GM21717 (cell line): ENCODE measurements at regions not wholly inside any gene's neighbourhood (a gene's known extent, or its start where the extent isn't known, plus 50 kb on each side); places are given as distances from the start of the nearest gene placed in this dataset.
"Not testable (repeated sequence)": the region's sequence is repeated elsewhere in the genome, so short reads cannot be mapped to it uniquely, and the experiment has no call there.

Source experiments
- ATAC-seq: cut with Tn5 transposase; IDR thresholded peaks from one replicate; pipeline ENCODE4 v1.9.1; 2021; ENCODE audit warnings: mild to moderate bottlenecking, moderate library complexity; ENCODE audit not compliant: unreplicated experiment

- no peak for ATAC-seq
Observed at GRCh38 chr11:42669248-42669976, 642.4 kb upstream of the API5 start.

GRCh38 chr11:42674436-42674835 lies 637.4 kb upstream of the API5 start:
- ATAC-seq: no peak

DNA sequence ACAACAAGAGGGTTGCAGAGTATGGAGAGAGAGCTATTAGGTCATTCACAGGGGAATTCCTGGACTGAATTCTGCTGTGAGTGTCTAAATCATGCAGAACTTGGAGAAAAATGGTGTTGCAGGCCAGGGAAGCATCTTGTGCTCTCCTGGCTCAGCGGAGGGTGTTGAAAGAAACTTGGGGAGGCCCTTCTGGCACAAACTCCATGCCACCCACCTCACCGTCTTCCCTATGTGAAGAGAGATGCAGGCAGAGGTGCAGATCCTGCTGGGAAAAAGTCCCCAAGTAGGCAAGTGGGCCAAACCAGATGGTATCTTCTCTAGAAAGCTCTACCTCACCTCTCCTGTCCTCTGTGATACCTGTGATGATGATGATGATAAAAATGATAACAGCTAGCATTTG lies 604.3 kb upstream of the API5 start:
- no peak for ATAC-seq

- ATAC-seq: no peak
Observed at GRCh38 chr11:42709216-42709615, 602.6 kb upstream of the API5 start.

- ATAC-seq: no peak
Observed at GRCh38 chr11:42713279-42713678, 598.5 kb upstream of the API5 start.

DNA sequence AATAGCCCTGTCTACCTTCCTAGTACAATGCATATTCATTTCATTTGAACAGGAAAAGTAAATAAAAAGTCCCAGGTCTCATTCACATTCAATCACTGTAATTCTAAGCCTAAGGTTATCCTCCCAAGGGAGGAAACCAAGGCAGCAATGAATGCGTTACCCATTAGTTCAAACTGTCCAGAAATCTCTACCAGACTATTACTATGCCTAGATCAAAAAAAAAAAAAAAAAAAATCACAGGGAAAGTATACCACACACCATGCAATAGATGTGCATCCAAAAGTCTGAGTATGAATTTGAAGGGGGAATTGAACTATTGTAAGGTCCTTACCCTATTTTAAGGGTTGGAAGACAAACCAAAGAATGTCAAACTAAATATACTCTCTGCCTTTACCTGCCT lies 598.0 kb upstream of the API5 start:
- ATAC-seq: no peak

DNA sequence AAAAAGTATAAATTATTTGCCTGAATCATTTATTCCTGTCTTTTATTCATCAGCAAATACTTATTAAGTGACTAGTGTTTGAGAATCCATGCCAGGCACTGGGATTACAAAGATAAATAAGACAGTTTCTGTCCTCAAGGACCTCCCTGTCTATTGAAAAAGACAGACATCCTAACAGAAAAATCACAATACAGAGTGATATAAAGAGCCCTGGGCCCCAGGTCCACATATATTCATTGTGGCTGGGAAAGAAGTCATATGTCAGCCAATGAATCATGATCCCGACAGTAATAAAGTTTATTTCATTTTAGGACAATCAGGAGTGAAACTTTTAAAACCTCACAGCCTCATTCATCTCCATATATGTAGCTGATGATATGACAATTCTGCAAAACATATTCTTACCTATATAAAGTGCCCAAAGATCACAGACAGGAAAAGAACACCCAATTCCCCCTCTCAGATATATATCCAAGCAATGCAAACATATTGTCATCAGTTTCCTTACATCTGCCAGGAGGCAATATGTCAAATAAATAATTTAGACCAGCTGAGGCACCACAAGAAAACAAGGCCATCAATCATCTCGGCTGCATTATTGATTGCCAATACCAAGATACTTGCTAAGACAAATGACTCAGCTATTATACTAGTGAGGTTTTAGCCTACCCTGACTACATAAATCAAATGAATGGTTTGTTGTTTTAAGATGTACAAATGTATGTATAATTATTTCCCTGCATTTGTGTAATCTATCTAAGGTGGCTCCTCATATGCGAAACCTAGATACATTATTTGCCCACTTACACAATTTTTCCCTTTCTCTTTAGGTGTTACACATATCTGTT lies 590.9 kb upstream of the API5 start:
- ATAC-seq: no peak

DNA sequence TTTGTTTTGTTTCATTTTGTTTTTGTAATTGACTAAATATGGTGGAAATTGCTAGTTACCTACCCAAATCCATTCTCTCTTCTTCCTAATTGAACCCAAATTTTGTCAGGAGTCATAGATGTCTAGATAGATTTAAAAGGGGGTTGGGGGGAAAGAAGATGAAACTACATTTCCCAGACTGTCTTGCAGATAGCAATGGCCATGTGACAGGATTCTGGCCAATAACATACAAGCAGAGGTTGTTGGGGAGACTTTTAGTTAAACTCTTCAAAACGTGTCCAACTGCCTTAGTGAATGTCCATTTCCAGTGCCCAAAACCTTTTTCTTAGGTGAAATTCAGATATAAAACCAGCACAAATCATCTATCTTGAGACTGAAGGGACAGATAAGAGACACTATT lies 583.9 kb upstream of the API5 start:
- ATAC-seq: no peak

DNA sequence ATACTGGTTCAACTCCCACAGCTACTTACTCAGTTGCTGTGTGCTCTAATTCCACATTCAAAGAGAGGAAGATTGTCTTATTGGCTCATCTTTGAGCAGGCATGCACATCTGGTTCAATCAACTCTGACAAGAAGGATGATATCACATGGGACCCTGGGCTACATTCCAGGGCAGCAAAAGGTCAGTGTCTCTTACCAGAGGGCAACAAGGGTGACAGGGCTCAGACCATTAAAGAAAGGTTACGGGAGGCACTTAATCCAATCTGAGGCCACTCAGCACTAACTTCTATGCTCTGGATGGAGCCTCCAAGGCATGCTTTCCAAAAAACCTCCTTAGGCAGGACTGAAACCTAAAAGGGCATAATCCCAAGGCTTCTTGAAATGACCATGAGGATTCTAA lies 549.4 kb upstream of the API5 start:
- no peak for ATAC-seq

DNA sequence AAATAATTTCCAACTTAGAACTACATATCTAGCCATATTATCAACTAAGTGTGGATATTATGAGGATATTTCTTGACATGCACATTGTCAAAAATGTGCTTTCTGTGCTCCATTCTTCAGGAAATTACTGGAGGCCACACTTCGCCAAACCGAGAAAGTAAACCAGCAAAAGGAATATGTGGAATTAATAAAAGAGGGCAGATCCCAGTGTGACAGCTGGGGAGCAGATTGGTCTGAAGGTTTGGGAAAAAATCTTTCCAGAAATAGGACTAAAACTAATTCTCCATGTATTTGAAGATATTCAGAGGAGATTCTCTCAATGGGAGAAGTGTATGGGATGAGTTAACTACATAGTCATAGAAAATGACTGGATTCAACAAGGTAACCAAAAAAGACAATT lies 546.9 kb upstream of the API5 start:
- no peak for ATAC-seq

GRCh38 chr11:42768576-42768975 lies 543.2 kb upstream of the API5 start:
- no peak for ATAC-seq

DNA sequence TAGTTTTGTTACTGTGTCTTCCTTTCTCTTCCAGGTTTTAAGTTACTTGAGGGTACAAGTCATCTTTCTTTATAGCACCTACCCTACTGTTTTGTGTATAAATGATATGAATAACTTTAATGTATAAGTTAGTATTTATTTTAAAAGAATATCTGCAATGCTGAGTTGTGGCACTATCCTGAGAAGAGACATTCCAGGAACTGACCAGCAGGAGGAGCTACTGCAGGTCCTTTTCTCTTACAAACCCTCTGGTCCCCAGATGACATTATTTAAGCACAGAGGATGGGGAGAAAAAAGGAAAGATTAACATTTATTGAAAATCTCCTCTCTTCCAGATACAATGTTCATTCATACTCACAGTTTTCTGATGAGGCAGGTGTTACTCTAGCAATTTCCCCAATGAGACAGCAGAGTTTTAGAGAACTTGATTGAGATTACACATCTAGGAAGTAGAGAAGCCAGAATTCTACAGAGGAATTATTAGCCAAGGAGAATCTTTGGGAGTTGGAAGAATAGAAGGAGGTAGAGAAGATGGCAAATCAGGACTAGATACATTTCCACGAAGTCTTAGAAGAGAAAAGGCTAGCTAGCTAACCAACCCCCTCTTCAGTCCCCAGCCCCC lies 541.2 kb upstream of the API5 start:
- peak; percentile 63 for ATAC-seq

GRCh38 chr11:42772886-42773285 lies 538.9 kb upstream of the API5 start:
- no peak for ATAC-seq

- no peak for ATAC-seq
Observed at GRCh38 chr11:42773729-42774128, 538.1 kb upstream of the API5 start.

GRCh38 chr11:42774567-42774966 lies 537.2 kb upstream of the API5 start:
- ATAC-seq: no peak

- no peak for ATAC-seq
Observed at GRCh38 chr11:42777776-42778175, 534.0 kb upstream of the API5 start.

DNA sequence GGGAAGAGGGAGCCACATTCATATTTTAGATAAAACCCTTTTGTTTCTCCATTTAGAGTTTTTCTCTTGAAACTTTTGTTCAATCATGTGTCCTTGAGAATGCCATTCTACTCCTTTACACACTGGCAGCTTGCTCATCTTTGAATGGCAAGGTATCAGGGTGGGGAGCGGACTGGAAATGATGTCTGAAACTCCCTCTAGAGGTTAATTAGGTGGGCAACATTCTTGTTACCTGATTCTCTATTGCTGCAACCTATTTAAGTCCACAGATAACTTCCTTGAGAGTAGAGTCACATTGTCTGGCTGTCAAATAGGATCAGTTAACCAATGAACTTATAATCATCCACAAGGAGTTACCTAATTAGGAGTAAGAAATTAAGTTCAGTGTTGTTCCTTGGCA lies 533.6 kb upstream of the API5 start:
- ATAC-seq: no peak

DNA sequence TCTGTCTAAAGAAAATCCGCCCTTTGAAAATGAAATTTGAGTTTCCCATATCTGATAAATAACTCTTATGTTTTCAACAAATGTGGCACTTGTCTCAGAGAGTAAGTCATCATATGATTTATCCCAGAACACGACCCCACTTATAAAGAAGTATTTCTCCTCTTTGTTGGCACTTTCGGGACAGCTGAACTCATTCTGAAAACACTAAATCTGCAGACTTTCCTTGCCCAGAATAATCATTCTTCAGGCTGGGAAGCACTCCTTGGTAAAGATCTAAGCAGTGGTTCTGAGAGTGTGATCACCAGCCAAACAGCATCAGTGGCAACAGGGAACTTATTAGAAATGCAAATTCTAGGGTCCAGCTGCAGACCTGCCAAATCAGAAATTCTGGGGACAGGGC lies 532.2 kb upstream of the API5 start:
- no peak for ATAC-seq

- no peak for ATAC-seq
Observed at GRCh38 chr11:42786981-42787380, 524.8 kb upstream of the API5 start.

- not testable (repeated sequence) for ATAC-seq
Observed at GRCh38 chr11:42795483-42795882, 516.3 kb upstream of the API5 start.

- no peak for ATAC-seq
Observed at GRCh38 chr11:42800041-42800440, 511.8 kb upstream of the API5 start.
